CD4-positive, CD25-positive, alpha-beta regulatory T cell (primary cell): ENCODE measurements at regions not wholly inside any gene's neighbourhood (a gene's known extent, or its start where the extent isn't known, plus 50 kb on each side); places are given as distances from the start of the nearest gene placed in this dataset.
"Not testable (repeated sequence)": the region's sequence is repeated elsewhere in the genome, so short reads cannot be mapped to it uniquely, and the experiment has no call there.

Source experiments
- ATAC-seq, 2 donors: fragments of 150-1000 bp; cut with Tn5 transposase; one replicate each; pipeline ENCODE4 v1.10.0; 2021; ENCODE audit warnings: low read depth in 2 of 2, moderate number of reproducible peaks in 2 of 2, moderate library complexity in 1 of 2
- DNase-seq, 3 donors: peaks; one replicate each; pipeline versions ENCODE4 v3.0.0 to v3.0.0-alpha.2; 2012 to 2022; ENCODE audit warnings: mixed read lengths in 1 of 3
- H3K27ac ChIP-seq: one replicate; pipeline ENCODE4 v1.7.0; 2013; ENCODE audit warnings: mild to moderate bottlenecking, low read length; ENCODE audit not compliant: insufficient read depth, poor library complexity, severe bottlenecking
- H3K27me3 ChIP-seq: one replicate; pipeline ENCODE4 v1.7.0; 2013; ENCODE audit warnings: low read length; ENCODE audit not compliant: control insufficient read depth, insufficient read depth
- H3K36me3 ChIP-seq: one replicate; pipeline ENCODE4 v1.7.0; 2013; ENCODE audit warnings: mild to moderate bottlenecking, low read length, moderate library complexity; ENCODE audit not compliant: control insufficient read depth, insufficient read depth
- H3K4me1 ChIP-seq: 2 replicates; pipeline ENCODE4 v1.7.0; 2013; ENCODE audit warnings: mild to moderate bottlenecking, low read length; ENCODE audit not compliant: insufficient read depth, control insufficient read depth, poor library complexity, severe bottlenecking
- H3K4me3 ChIP-seq: one replicate; pipeline ENCODE4 v1.7.0; 2013; ENCODE audit warnings: low read depth, mild to moderate bottlenecking, low read length, moderate library complexity
- H3K9me3 ChIP-seq, 2 experiments: 1 replicate in 1 of 2; 2 replicates in 1 of 2; pipeline ENCODE4 v1.7.0; 2013; ENCODE audit warnings: low read length in 2 of 2, mild to moderate bottlenecking in 1 of 2, moderate library complexity in 1 of 2; ENCODE audit not compliant: control insufficient read depth in 2 of 2
- H3K27ac Mint-ChIP-seq, 3 donors: one replicate each; pipeline ENCODE4 v1.8.0; 2020 to 2022; ENCODE audit warnings: mild to moderate bottlenecking in 3 of 3, mixed read lengths in 3 of 3, moderate library complexity in 2 of 3
- H3K27me3 Mint-ChIP-seq: one replicate; pipeline ENCODE4 v1.8.0; 2022; ENCODE audit warnings: mild to moderate bottlenecking, mixed read lengths
- H3K36me3 Mint-ChIP-seq: one replicate; pipeline ENCODE4 v1.8.0; 2020; ENCODE audit warnings: mixed read lengths
- H3K4me1 Mint-ChIP-seq, 4 donors: one replicate each; pipeline ENCODE4 v1.8.0; 2020 to 2022; ENCODE audit warnings: mixed read lengths in 4 of 4, mild to moderate bottlenecking in 1 of 4
- H3K4me3 Mint-ChIP-seq, 4 donors: one replicate each; pipeline ENCODE4 v1.8.0; 2020 to 2022; ENCODE audit warnings: mild to moderate bottlenecking in 4 of 4, mixed read lengths in 4 of 4, moderate library complexity in 3 of 4
- H3K9me3 Mint-ChIP-seq, 7 donors: one replicate each; pipeline ENCODE4 v1.8.0; 2020 to 2022; ENCODE audit warnings: mixed read lengths in 7 of 7, mild to moderate bottlenecking in 3 of 7, moderate library complexity in 2 of 7

- not testable (repeated sequence) for H3K27me3 Mint-ChIP-seq, H3K27ac ChIP-seq, H3K36me3 Mint-ChIP-seq, ATAC-seq, H3K4me1 ChIP-seq, H3K4me3 ChIP-seq, H3K36me3 ChIP-seq, H3K27me3 ChIP-seq, H3K9me3 ChIP-seq
- H3K9me3 Mint-ChIP-seq: peaks cover 0 to 17% (median 4%) of the 10 kb centered on the region in 7 donors
- H3K4me3 Mint-ChIP-seq: peak overlapping the region; percentile 4 to 60 (median 48)
- H3K27ac Mint-ChIP-seq: peak overlapping the region in 1 of 3 donors; percentile 56
- peak in 2 of 3 donors; percentile 53 to 68 for DNase-seq
- H3K4me1 Mint-ChIP-seq: peaks cover 5 to 30% (median 11%) of the 10 kb centered on the region in 4 donors
These were observed 450.2 kb downstream of the DIRAS2 start for GRCh38 chr9:90192465-90192864.

DNA sequence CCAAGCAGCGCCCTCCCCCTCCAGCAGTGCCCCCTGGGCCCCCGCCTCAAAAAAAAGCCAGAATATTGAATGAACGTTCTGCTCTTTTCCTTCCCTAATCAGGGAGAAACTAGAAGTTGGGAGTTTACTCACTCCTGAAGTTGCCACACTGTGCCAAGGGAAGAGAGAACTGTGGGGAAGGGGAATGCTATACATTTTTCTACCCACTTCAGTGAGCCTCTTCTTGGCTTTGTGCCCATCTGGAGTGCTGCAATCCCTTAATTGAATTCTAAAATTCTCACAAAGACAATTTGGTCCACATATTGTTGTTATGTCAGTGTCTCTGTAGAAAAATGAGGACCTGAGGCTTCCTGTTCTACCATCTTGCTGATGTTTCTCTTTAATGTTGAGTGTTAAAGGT, 443.7 kb downstream of the DIRAS2 start:
- no peak for DNase-seq
- Mint-ChIP-seq H3K9me3 (peaks cover 0 to 16% (median 9%) of the 10 kb centered on the region in 7 donors), H3K4me1 (no peaks in the 10 kb centered on the region), H3K27me3 (peaks cover 14% of the 10 kb centered on the region), H3K4me3 (no peak overlapping the region), H3K27ac (no peak overlapping the region), H3K36me3 (no peaks in the 10 kb centered on the region)
- H3K4me1 ChIP-seq: no peaks in the 10 kb centered on the region
- H3K36me3 ChIP-seq: no peaks in the 10 kb centered on the region
- H3K9me3 ChIP-seq: peaks cover 0 to 2% of the 10 kb centered on the region in 2 experiments
- no peak overlapping the region for H3K4me3 ChIP-seq
- ATAC-seq: no peak
- peaks cover 5% of the 10 kb centered on the region for H3K27me3 ChIP-seq
- H3K27ac ChIP-seq: no peak overlapping the region

GRCh38 chr9:90201766-90202165, 440.9 kb downstream of the DIRAS2 start:
- DNase-seq: no peak
- peaks cover 26% of the 10 kb centered on the region for H3K27me3 Mint-ChIP-seq
- H3K27ac ChIP-seq: no peak overlapping the region
- H3K27me3 ChIP-seq: peaks cover 5% of the 10 kb centered on the region
- H3K4me1 Mint-ChIP-seq: peaks cover 0 to 3% (median 0%) of the 10 kb centered on the region in 4 donors
- H3K9me3 Mint-ChIP-seq: peaks cover 0 to 13% (median 7%) of the 10 kb centered on the region in 7 donors
- no peaks in the 10 kb centered on the region for H3K4me1 ChIP-seq
- H3K4me3 ChIP-seq: no peak overlapping the region
- no peak overlapping the region for H3K27ac Mint-ChIP-seq
- H3K36me3 ChIP-seq: no peaks in the 10 kb centered on the region
- H3K36me3 Mint-ChIP-seq: no peaks in the 10 kb centered on the region
- H3K4me3 Mint-ChIP-seq: no peak overlapping the region
- peaks cover 0 to 2% of the 10 kb centered on the region in 2 experiments for H3K9me3 ChIP-seq
- no peak for ATAC-seq

GRCh38 chr9:90204128-90204831, 438.3 kb downstream of the DIRAS2 start:
- peaks cover 0 to 3% (median 0%) of the 10 kb centered on the region in 4 donors for H3K4me1 Mint-ChIP-seq
- Histone ChIP-seq H3K4me3 (no peak overlapping the region), H3K36me3 (no peaks in the 10 kb centered on the region), H3K27ac (no peak overlapping the region), H3K9me3 (no peaks in the 10 kb centered on the region), H3K27me3 (peaks cover 5% of the 10 kb centered on the region), H3K4me1 (no peaks in the 10 kb centered on the region)
- no peak overlapping the region for H3K27ac Mint-ChIP-seq
- H3K9me3 Mint-ChIP-seq: no peaks in the 10 kb centered on the region
- DNase-seq: no peak
- no peaks in the 10 kb centered on the region for H3K36me3 Mint-ChIP-seq
- no peak overlapping the region for H3K4me3 Mint-ChIP-seq
- no peak for ATAC-seq
- H3K27me3 Mint-ChIP-seq: peaks cover 18% of the 10 kb centered on the region

DNA sequence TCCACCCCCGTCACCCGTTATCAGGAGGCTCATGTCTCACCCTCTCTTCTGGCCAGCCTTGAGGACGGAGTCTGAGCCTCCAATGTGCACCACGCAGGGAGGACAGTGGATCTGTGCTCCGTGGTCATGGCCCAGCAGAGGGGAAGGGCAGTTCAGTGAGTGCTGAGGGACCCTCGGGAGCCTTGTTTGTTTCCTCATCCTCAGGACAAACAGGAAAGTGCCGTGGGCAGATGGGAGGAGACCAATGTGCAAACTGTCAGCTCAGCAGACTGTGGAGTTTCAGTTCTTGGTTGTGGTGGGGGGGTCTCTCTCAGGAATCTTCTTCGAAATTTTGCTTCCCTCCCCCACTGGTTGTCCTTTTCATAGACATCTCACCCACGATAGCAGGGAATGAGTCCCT, 429.6 kb downstream of the DIRAS2 start:
- not testable (repeated sequence) for H3K27me3 ChIP-seq, DNase-seq, H3K4me1 Mint-ChIP-seq, H3K27me3 Mint-ChIP-seq, H3K4me3 ChIP-seq, H3K36me3 Mint-ChIP-seq, H3K9me3 Mint-ChIP-seq, ATAC-seq, H3K27ac ChIP-seq, H3K4me3 Mint-ChIP-seq, H3K4me1 ChIP-seq, H3K27ac Mint-ChIP-seq, H3K9me3 ChIP-seq, H3K36me3 ChIP-seq

GRCh38 chr9:90219548-90220118, 423.0 kb downstream of the DIRAS2 start:
- no peak overlapping the region for H3K27ac Mint-ChIP-seq
- H3K27me3 ChIP-seq: no peaks in the 10 kb centered on the region
- DNase-seq (peak in 1 of 3 donors; percentile 20), ATAC-seq (no peak)
- H3K9me3 ChIP-seq: no peaks in the 10 kb centered on the region
- no peaks in the 10 kb centered on the region for H3K36me3 ChIP-seq
- no peaks in the 10 kb centered on the region for H3K9me3 Mint-ChIP-seq
- H3K4me3 Mint-ChIP-seq: no peak overlapping the region
- H3K27me3 Mint-ChIP-seq: peaks cover 4% of the 10 kb centered on the region
- no peaks in the 10 kb centered on the region for H3K36me3 Mint-ChIP-seq
- H3K4me1 Mint-ChIP-seq: peaks cover 0 to 6% (median 0%) of the 10 kb centered on the region in 4 donors
- no peak overlapping the region for H3K4me3 ChIP-seq
- H3K4me1 ChIP-seq: no peaks in the 10 kb centered on the region
- no peak overlapping the region for H3K27ac ChIP-seq

DNA sequence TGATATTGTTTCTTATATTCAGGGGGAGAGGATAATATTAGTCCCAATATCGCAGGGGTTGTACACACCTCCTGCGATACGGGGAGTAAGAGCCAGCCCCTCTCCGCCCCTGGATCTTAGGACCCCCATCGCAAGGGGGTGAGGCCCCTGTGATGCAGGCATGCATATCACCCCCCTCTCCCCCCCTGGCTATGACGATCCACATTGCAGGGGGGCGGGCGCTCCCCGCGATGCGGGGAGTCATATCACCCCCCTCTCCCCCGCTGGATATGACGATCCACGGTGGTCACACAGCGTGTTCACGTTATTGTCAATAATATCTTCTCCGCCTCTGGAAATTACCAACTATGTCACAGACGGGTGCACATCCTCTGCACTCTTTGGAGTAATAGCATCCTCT, 420.7 kb downstream of the DIRAS2 start:
- not testable (repeated sequence) for H3K4me1 Mint-ChIP-seq

GRCh38 chr9:90226839-90227338, 415.7 kb downstream of the DIRAS2 start:
- H3K36me3 Mint-ChIP-seq, H3K9me3 Mint-ChIP-seq, H3K4me1 ChIP-seq, H3K27ac Mint-ChIP-seq, H3K27me3 ChIP-seq, H3K4me3 ChIP-seq, H3K9me3 ChIP-seq, H3K4me1 Mint-ChIP-seq, H3K4me3 Mint-ChIP-seq, ATAC-seq, H3K36me3 ChIP-seq, H3K27ac ChIP-seq, H3K27me3 Mint-ChIP-seq: not testable (repeated sequence)
- DNase-seq: peak in 2 of 3 donors; percentile 34 to 45

More for the DNA sequence above, 420.7 kb downstream of the DIRAS2 start:
- H3K4me3 ChIP-seq, ATAC-seq, H3K27me3 Mint-ChIP-seq, H3K4me1 ChIP-seq, H3K9me3 Mint-ChIP-seq, H3K27ac ChIP-seq, H3K9me3 ChIP-seq, H3K36me3 Mint-ChIP-seq, H3K4me3 Mint-ChIP-seq, H3K27ac Mint-ChIP-seq, H3K36me3 ChIP-seq, H3K27me3 ChIP-seq: not testable (repeated sequence)
- peak in 1 of 3 donors; percentile 15 for DNase-seq
